Trophoblast cell (in vitro differentiated cells and primary cell): ENCODE measurements at regions not wholly inside any gene's neighbourhood (a gene's known extent, or its start where the extent isn't known, plus 50 kb on each side); places are given as distances from the start of the nearest gene placed in this dataset.

Experiments
- DNase-seq, 2 donors: peaks; one replicate each; pipeline ENCODE4 v3.0.0-alpha.2; 2016
- H2AFZ ChIP-seq: 2 replicates; pipeline ENCODE4 v1.6.1; 2013; ENCODE audit warnings: low read length, moderate library complexity, mild to moderate bottlenecking; ENCODE audit not compliant: insufficient read depth, poor library complexity
- H2AK5ac ChIP-seq: 2 replicates; pipeline ENCODE4 v1.6.1; 2013; ENCODE audit warnings: mild to moderate bottlenecking, low read length
- H2BK120ac ChIP-seq: 2 replicates; pipeline ENCODE4 v1.6.1; 2013; ENCODE audit warnings: low read length, mild to moderate bottlenecking, moderate library complexity; ENCODE audit not compliant: insufficient read depth, poor library complexity
- H2BK12ac ChIP-seq: 2 replicates; pipeline ENCODE4 v1.6.1; 2013; ENCODE audit warnings: mild to moderate bottlenecking, low read length, moderate library complexity
- H2BK5ac ChIP-seq: 2 replicates; pipeline ENCODE4 v1.6.1; 2013; ENCODE audit warnings: low read length, low read depth, moderate library complexity, mild to moderate bottlenecking; ENCODE audit not compliant: poor library complexity
- H3K14ac ChIP-seq: 2 replicates; pipeline ENCODE4 v1.6.1; 2013; ENCODE audit warnings: mild to moderate bottlenecking, low read length
- H3K18ac ChIP-seq: 2 replicates; pipeline ENCODE4 v1.6.1; 2013; ENCODE audit warnings: mild to moderate bottlenecking, low read length
- H3K23ac ChIP-seq: 2 replicates; pipeline ENCODE4 v1.6.1; 2013; ENCODE audit warnings: low read length
- H3K27ac ChIP-seq: 2 replicates; pipeline ENCODE4 v1.5.1; 2013; ENCODE audit warnings: low read depth, mild to moderate bottlenecking, inconsistent platforms, low read length, moderate library complexity
- H3K27me3 ChIP-seq: 2 replicates; pipeline ENCODE4 v1.6.1; 2013; ENCODE audit warnings: inconsistent platforms, mild to moderate bottlenecking, low read length, moderate library complexity; ENCODE audit not compliant: insufficient read depth
- H3K36me3 ChIP-seq, 2 experiments: 1 replicate in 1 of 2; 2 replicates in 1 of 2; pipeline ENCODE4 v1.6.1; 2013; ENCODE audit warnings: low read length in 2 of 2, mild to moderate bottlenecking in 2 of 2, moderate library complexity in 1 of 2; ENCODE audit not compliant: insufficient read depth in 2 of 2, control insufficient read depth in 1 of 2
- H3K4ac ChIP-seq: 2 replicates; pipeline ENCODE4 v1.6.1; 2013; ENCODE audit warnings: low read depth, mild to moderate bottlenecking, low read length, moderate library complexity
- H3K4me1 ChIP-seq, 2 experiments: 1 replicate in 1 of 2; 2 replicates in 1 of 2; pipeline ENCODE4 v1.6.1; 2013; ENCODE audit warnings: low read length in 2 of 2, mild to moderate bottlenecking in 2 of 2, moderate library complexity in 1 of 2; ENCODE audit not compliant: insufficient read depth in 2 of 2, control insufficient read depth in 1 of 2
- H3K4me2 ChIP-seq: 2 replicates; pipeline ENCODE4 v1.6.1; 2013; ENCODE audit warnings: inconsistent platforms, mild to moderate bottlenecking, low read length, moderate library complexity
- H3K4me3 ChIP-seq: 2 replicates; pipeline ENCODE4 v1.5.1; 2013; ENCODE audit warnings: mild to moderate bottlenecking, low read depth, low read length, inconsistent platforms
- H3K79me1 ChIP-seq: one replicate; pipeline ENCODE4 v1.6.1; 2013; ENCODE audit warnings: low read length
- H3K79me2 ChIP-seq: 2 replicates; pipeline ENCODE4 v1.6.1; 2013; ENCODE audit warnings: low read length, mild to moderate bottlenecking; ENCODE audit not compliant: control insufficient read depth, insufficient read depth, poor library complexity
- H3K9ac ChIP-seq: 2 replicates; pipeline ENCODE4 v1.6.1; 2013; ENCODE audit warnings: mild to moderate bottlenecking, low read length
- H3K9me3 ChIP-seq: 2 replicates; pipeline ENCODE4 v1.6.1; 2013; ENCODE audit warnings: low read depth, mild to moderate bottlenecking, control low read depth, inconsistent platforms, low read length; ENCODE audit not compliant: insufficient read depth
- H4K12ac ChIP-seq: 2 replicates; pipeline ENCODE4 v1.6.1; 2013; ENCODE audit warnings: low read depth, mild to moderate bottlenecking, low read length, moderate library complexity
- H4K8ac ChIP-seq: 2 replicates; pipeline ENCODE4 v1.6.1; 2013; ENCODE audit warnings: low read depth, mild to moderate bottlenecking, low read length, moderate library complexity
- H4K91ac ChIP-seq: one replicate; pipeline ENCODE4 v1.6.1; 2013; ENCODE audit warnings: low read depth, mild to moderate bottlenecking, low read length, moderate library complexity
- WGBS: extraction: QIAGEN DNeasy Blood & Tissue Kit; methylation state at CpG from one replicate; pipeline ENCODE4 v1.1.7; 2013; ENCODE audit warnings: missing lambda C conversion rate; ENCODE audit not compliant: insufficient read length, insufficient coverage; ENCODE audit errors: extremely low coverage; 5-methylcytosine and 5-hydroxymethylcytosine counted together

GRCh38 chr19:30846102-30846501 is 473.9 kb downstream of the ZNF536 start:
- Histone ChIP-seq H3K9me3 (no peaks in the 10 kb centered on the region), H4K12ac (no peak overlapping the region), H4K91ac (no peak overlapping the region), H3K4me2 (no peak overlapping the region), H3K4me3 (no peak overlapping the region), H3K36me3 (no peaks in the 10 kb centered on the region), H3K14ac (no peak overlapping the region), H3K4ac (no peak overlapping the region), H3K18ac (no peak overlapping the region), H3K27ac (no peak overlapping the region), H3K79me2 (no peaks in the 10 kb centered on the region), H3K27me3 (no peaks in the 10 kb centered on the region), H2BK120ac (no peak overlapping the region), H2BK5ac (no peak overlapping the region), H3K9ac (no peak overlapping the region), H2AFZ (no peak overlapping the region), H2BK12ac (no peak overlapping the region), H2AK5ac (no peak overlapping the region), H3K79me1 (no peaks in the 10 kb centered on the region), H3K4me1 (no peaks in the 10 kb centered on the region), H3K23ac (no peak overlapping the region), H4K8ac (no peak overlapping the region)
- no peak for DNase-seq
- no CpG with 5 or more reads among the region's 13 CpGs for WGBS

- no peak for DNase-seq
- Histone ChIP-seq H2AFZ (no peak overlapping the region), H3K9me3 (no peaks in the 10 kb centered on the region), H3K27me3 (no peaks in the 10 kb centered on the region), H4K91ac (no peak overlapping the region), H3K79me2 (no peaks in the 10 kb centered on the region), H3K14ac (no peak overlapping the region), H3K4me2 (no peak overlapping the region), H3K27ac (no peak overlapping the region), H2BK120ac (no peak overlapping the region), H2BK12ac (no peak overlapping the region), H3K4me3 (no peak overlapping the region), H3K79me1 (no peaks in the 10 kb centered on the region), H3K18ac (no peak overlapping the region), H3K4ac (no peak overlapping the region), H3K9ac (no peak overlapping the region), H3K23ac (no peak overlapping the region), H4K8ac (no peak overlapping the region), H3K36me3 (no peaks in the 10 kb centered on the region), H4K12ac (no peak overlapping the region), H3K4me1 (no peaks in the 10 kb centered on the region), H2BK5ac (no peak overlapping the region), H2AK5ac (no peak overlapping the region)
- no CpG with 5 or more reads among the region's 8 CpGs for WGBS
Measured at GRCh38 chr19:30842926-30843325, 470.7 kb downstream of the ZNF536 start.

DNA sequence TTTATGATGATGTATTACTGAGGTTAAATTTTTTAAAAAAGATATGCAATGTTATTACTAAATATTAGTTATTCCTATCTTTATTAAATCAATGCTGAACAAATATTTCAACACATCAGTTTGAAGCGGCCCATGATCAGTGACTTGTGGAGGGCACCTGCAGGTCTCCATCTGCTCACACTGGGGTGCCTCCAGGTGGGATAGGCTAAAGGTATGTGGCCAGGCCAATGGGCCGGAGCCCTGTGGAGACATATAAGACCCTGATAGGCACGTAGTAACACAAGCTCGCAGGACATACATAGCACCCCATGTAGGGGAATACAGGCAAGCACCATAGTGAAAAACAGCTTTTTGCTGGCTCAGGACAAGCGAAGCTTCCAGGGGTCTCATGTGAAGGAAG is 469.8 kb downstream of the ZNF536 start:
- Histone ChIP-seq H4K91ac (no peak overlapping the region), H2AK5ac (no peak overlapping the region), H3K23ac (no peak overlapping the region), H2BK120ac (no peak overlapping the region), H3K27me3 (no peaks in the 10 kb centered on the region), H3K27ac (no peak overlapping the region), H3K36me3 (no peaks in the 10 kb centered on the region), H3K4me2 (no peak overlapping the region), H2AFZ (no peak overlapping the region), H3K4me1 (no peaks in the 10 kb centered on the region), H3K9ac (no peak overlapping the region), H4K8ac (no peak overlapping the region), H3K4ac (no peak overlapping the region), H3K9me3 (no peaks in the 10 kb centered on the region), H3K79me2 (no peaks in the 10 kb centered on the region), H3K14ac (no peak overlapping the region), H3K79me1 (no peaks in the 10 kb centered on the region), H2BK5ac (no peak overlapping the region), H2BK12ac (no peak overlapping the region), H3K18ac (no peak overlapping the region), H3K4me3 (peak overlapping the region; percentile 0), H4K12ac (no peak overlapping the region)
- no CpG with 5 or more reads among the region's 5 CpGs for WGBS
- no peak for DNase-seq

- Histone ChIP-seq H3K79me1 (no peaks in the 10 kb centered on the region), H2BK120ac (no peak overlapping the region), H3K23ac (no peak overlapping the region), H3K4me3 (no peak overlapping the region), H3K4ac (no peak overlapping the region), H3K36me3 (no peaks in the 10 kb centered on the region), H3K79me2 (no peaks in the 10 kb centered on the region), H3K9me3 (peaks cover 4% of the 10 kb centered on the region), H4K91ac (no peak overlapping the region), H3K18ac (no peak overlapping the region), H4K12ac (no peak overlapping the region), H2AK5ac (no peak overlapping the region), H2BK5ac (no peak overlapping the region), H3K27ac (no peak overlapping the region), H3K14ac (no peak overlapping the region), H2BK12ac (no peak overlapping the region), H3K4me1 (no peaks in the 10 kb centered on the region), H2AFZ (no peak overlapping the region), H3K9ac (no peak overlapping the region), H3K27me3 (no peaks in the 10 kb centered on the region), H4K8ac (no peak overlapping the region), H3K4me2 (no peak overlapping the region)
- WGBS: no CpG with 5 or more reads among the region's 5 CpGs
- DNase-seq: no peak
Measured at GRCh38 chr19:30830875-30831274, 458.7 kb downstream of the ZNF536 start.
